HG02885 (cell line): ENCODE measurements at regions not wholly inside any gene's neighbourhood (a gene's known extent, or its start where the extent isn't known, plus 50 kb on each side); places are given as distances from the start of the nearest gene placed in this dataset.
A peak's percentile ranks its signal among the peaks of the same experiment; 100 is the strongest.
"Not testable (repeated sequence)": the region's sequence is repeated elsewhere in the genome, so short reads cannot be mapped to it uniquely, and the experiment has no call there.

Experiments used
- ATAC-seq: cut with Tn5 transposase; IDR thresholded peaks from one replicate; pipeline ENCODE4 v1.9.1; 2021; ENCODE audit warnings: mild to moderate bottlenecking; ENCODE audit not compliant: unreplicated experiment, poor library complexity

GRCh38 chr3:62926494-62926893, 51.3 kb upstream of the CADPS start:
- ATAC-seq = no peak

GRCh38 chr3:62928256-62928655, 53.0 kb upstream of the CADPS start:
- ATAC-seq = no peak

- no peak for ATAC-seq
Measured at GRCh38 chr3:62929771-62930170, 54.6 kb upstream of the CADPS start.

GRCh38 chr3:62935793-62936192, 60.6 kb upstream of the CADPS start:
- no peak for ATAC-seq

GRCh38 chr3:62936626-62937254, 61.5 kb upstream of the CADPS start:
- ATAC-seq = no peak

- ATAC-seq = no peak
Measured at GRCh38 chr3:62938583-62938982, 63.4 kb upstream of the CADPS start.

- ATAC-seq = no peak
Measured at GRCh38 chr3:62939707-62940106, 64.5 kb upstream of the CADPS start.

- no peak for ATAC-seq
Measured at GRCh38 chr3:62940771-62941563, 65.8 kb upstream of the CADPS start.

GRCh38 chr3:62942227-62942626, 67.0 kb upstream of the CADPS start:
- no peak for ATAC-seq

- no peak for ATAC-seq
Measured at GRCh38 chr3:62942764-62943163, 67.5 kb upstream of the CADPS start.

- ATAC-seq = no peak
Measured at GRCh38 chr3:62948921-62949320, 73.7 kb upstream of the CADPS start.

GRCh38 chr3:62950210-62950609, 75.0 kb upstream of the CADPS start:
- no peak for ATAC-seq

- no peak for ATAC-seq
Measured at GRCh38 chr3:62951037-62951613, 75.9 kb upstream of the CADPS start.

GRCh38 chr3:62951880-62952279, 76.7 kb upstream of the CADPS start:
- not testable (repeated sequence) for ATAC-seq

GRCh38 chr3:62954580-62954979, 79.4 kb upstream of the CADPS start:
- ATAC-seq = peak; percentile 96

GRCh38 chr3:62955126-62955525, 79.9 kb upstream of the CADPS start:
- peak; percentile 39 for ATAC-seq

GRCh38 chr3:62956411-62956810, 81.2 kb upstream of the CADPS start:
- no peak for ATAC-seq

- ATAC-seq = no peak
Measured at GRCh38 chr3:62961874-62962556, 86.8 kb upstream of the CADPS start.

- ATAC-seq = no peak
Measured at GRCh38 chr3:62962714-62963113, 87.5 kb upstream of the CADPS start.

GRCh38 chr3:62965311-62965710, 90.1 kb upstream of the CADPS start:
- ATAC-seq = no peak

- ATAC-seq = no peak
Measured at GRCh38 chr3:62968128-62968527, 92.9 kb upstream of the CADPS start.
